Activated naive CD4-positive, alpha-beta T cell treated with anti-CD3 and anti-CD28 coated beads, Interleukin-2, amount 10 ng/mL, durations not matched to agents 7 days and 5 days (primary cell): ENCODE measurements at regions not wholly inside any gene's neighbourhood (a gene's known extent, or its start where the extent isn't known, plus 50 kb on each side); places are given as distances from the start of the nearest gene placed in this dataset.

Experiments
- CTCF ChIA-PET: fragments of 350-600 bp; sonication (Branson Sonifier 250); formaldehyde crosslinking; loops from one replicate; lab custom pipeline; 2021; ENCODE audit warnings: antibody characterized with exemption; lab: Charles Lee
- DNase-seq: peaks from one replicate; pipeline ENCODE4 v3.0.0-alpha.2; 2020
- H3K27ac Mint-ChIP-seq: one replicate; pipeline ENCODE4 v1.8.0; 2021; ENCODE audit warnings: mild to moderate bottlenecking, moderate library complexity, mixed read lengths
- H3K27me3 Mint-ChIP-seq: one replicate; pipeline ENCODE4 v1.8.0; 2021; ENCODE audit warnings: mild to moderate bottlenecking, mixed read lengths
- H3K36me3 Mint-ChIP-seq: one replicate; pipeline ENCODE4 v1.8.0; 2021; ENCODE audit warnings: mixed read lengths
- H3K4me1 Mint-ChIP-seq: one replicate; pipeline ENCODE4 v1.8.0; 2021; ENCODE audit warnings: mixed read lengths
- H3K4me3 Mint-ChIP-seq: one replicate; pipeline ENCODE4 v1.8.0; 2021; ENCODE audit warnings: mild to moderate bottlenecking, moderate library complexity, mixed read lengths
- H3K9me3 Mint-ChIP-seq: one replicate; pipeline ENCODE4 v1.8.0; 2021; ENCODE audit warnings: mixed read lengths

DNA sequence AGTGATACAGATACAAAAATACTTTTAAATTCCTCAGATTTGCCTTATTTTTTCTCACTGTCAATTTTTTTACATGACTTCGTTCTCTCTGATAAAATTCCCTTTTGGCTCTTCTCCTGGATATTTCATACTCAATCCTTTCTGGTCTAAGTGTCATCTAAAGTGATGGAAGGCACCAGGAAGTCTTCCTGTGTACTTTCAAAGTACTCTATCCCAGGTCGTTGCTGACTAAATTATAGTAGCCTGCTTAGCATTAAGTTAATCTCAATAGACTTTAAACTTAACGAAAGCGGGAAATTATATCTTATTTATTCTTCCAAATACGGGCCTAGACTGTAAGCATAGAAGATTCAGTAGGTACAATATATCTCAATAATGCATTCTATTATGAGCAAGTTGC, 67.8 kb downstream of the CASP12 start:
- Mint-ChIP-seq H3K4me3 (no peak overlapping the region), H3K9me3 (no peaks in the 10 kb centered on the region), H3K36me3 (no peaks in the 10 kb centered on the region), H3K27ac (no peak overlapping the region), H3K27me3 (no peaks in the 10 kb centered on the region), H3K4me1 (no peaks in the 10 kb centered on the region)
- CTCF ChIA-PET: no interaction called here
- no peak for DNase-seq

DNA sequence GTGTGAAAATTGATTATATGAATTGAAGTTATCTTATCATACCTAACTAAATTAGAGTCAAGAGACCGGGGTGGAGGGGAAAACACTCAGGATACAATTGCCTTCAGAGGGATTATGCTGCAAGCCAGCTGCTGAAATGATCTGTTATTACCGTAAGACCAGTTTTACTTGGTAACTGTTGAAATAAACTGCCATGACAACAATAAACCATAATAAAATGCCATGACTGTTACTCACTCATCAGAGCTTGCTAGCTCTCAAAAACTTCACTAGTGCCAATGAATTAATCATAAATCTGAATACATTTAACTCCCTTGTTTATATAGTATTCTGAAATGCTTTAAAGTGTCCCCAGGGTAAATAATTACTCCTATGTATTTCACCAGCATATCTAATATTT, 68.2 kb downstream of the CASP12 start:
- DNase-seq: no peak
- H3K4me1 Mint-ChIP-seq: no peaks in the 10 kb centered on the region
- H3K4me3 Mint-ChIP-seq: no peak overlapping the region
- CTCF ChIA-PET: no interaction called here
- no peaks in the 10 kb centered on the region for H3K27me3 Mint-ChIP-seq
- H3K27ac Mint-ChIP-seq: no peak overlapping the region
- no peaks in the 10 kb centered on the region for H3K9me3 Mint-ChIP-seq
- H3K36me3 Mint-ChIP-seq: no peaks in the 10 kb centered on the region

DNA sequence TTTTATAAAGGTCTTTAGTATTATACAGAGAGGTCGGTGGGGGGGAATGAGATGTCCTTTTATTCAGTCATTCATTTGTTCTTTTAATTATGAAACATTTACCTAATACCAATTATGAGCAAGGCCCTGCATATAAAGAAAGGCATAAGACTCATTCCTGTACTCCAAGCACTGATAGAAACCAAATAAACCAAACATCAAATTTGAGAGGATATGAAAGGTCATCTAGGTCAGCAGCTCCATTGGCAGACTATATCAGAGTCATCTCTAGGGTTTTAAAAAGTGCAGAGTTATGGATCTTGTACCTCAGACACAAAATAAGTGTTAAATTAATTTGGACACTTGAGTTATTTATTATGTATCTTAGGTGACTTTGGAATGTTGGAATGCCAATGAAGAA, 71.5 kb downstream of the CASP12 start:
- CTCF ChIA-PET: interaction anchor here (0.7 kb wide), 1 partner anchor 217 kb away, joined by 3 read pairs; no protein-coding TSS in a partner anchor

DNA sequence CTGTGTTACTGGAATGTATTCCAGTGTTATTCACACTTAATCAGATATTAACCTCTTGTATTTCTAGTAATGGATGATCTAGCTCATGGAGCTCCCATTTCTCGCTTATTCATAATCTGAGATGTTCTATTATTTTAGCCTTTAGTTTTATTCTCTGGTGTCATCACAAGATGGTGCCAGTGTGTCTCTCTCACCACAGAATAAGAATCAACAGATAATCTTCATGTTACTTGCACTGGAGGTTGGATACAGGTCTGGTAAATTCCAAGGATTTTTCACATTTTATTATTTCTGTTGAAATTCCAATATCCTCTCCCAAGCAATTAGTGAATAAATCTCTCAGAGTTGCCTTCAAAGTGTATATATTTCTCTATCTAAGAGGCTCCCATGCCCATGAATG, 74.6 kb downstream of the CASP12 start:
- H3K27me3 Mint-ChIP-seq: peaks cover 9% of the 10 kb centered on the region
- H3K4me3 Mint-ChIP-seq: no peak overlapping the region
- CTCF ChIA-PET: no interaction called here
- H3K9me3 Mint-ChIP-seq: no peaks in the 10 kb centered on the region
- no peak for DNase-seq
- H3K36me3 Mint-ChIP-seq: no peaks in the 10 kb centered on the region
- peaks cover 4% of the 10 kb centered on the region for H3K4me1 Mint-ChIP-seq
- no peak overlapping the region for H3K27ac Mint-ChIP-seq

More for the DNA sequence above, 71.5 kb downstream of the CASP12 start:
- Mint-ChIP-seq H3K27me3 (peaks cover 6% of the 10 kb centered on the region), H3K9me3 (no peaks in the 10 kb centered on the region), H3K27ac (no peak overlapping the region), H3K4me1 (peaks cover 4% of the 10 kb centered on the region), H3K36me3 (no peaks in the 10 kb centered on the region), H3K4me3 (no peak overlapping the region)
- DNase-seq: no peak

DNA sequence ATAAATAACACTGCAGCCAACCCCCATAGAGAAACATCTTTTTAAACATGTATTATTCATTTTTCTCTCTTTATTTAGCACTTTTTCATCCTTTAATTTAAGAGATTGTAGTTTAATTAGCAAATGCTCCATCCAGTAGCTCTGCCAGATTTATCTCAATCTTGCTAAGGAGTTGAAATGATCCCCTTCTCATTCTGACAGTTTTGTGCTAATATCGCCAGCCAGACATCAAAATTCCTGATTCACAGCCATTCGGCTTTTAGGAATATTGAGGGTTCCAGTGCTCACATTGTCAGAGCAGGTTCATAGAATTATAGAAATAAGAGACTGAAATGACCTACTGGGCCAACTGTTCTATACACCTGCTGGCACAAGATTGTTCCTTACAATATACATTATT, 77.8 kb downstream of the CASP12 start:
- no peak for DNase-seq
- Mint-ChIP-seq H3K4me1 (peaks cover 4% of the 10 kb centered on the region), H3K27ac (no peak overlapping the region), H3K9me3 (no peaks in the 10 kb centered on the region), H3K27me3 (peaks cover 9% of the 10 kb centered on the region), H3K36me3 (peaks cover 2% of the 10 kb centered on the region), H3K4me3 (no peak overlapping the region)
- CTCF ChIA-PET: no interaction called here

DNA sequence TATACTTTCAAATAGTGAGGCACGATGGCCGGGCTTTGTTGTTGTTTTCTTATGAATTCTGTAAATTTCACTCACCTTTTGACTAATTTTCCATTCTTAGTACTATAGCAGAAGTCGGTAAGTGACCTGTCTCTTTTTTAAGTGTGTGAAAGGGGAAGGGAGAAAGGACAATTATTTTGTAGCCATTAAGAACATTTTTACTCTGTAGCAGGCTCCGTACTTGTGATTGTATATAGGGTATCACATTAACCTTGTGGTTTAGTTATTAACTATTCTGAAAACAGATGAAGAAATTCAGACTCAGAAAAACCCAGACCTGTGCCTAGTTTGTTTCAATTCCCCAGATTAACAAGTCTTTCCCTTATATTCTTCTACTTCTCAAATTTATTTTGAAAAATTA, 78.7 kb downstream of the CASP12 start:
- H3K4me1 Mint-ChIP-seq: peaks cover 4% of the 10 kb centered on the region
- H3K4me3 Mint-ChIP-seq: no peak overlapping the region
- no peaks in the 10 kb centered on the region for H3K9me3 Mint-ChIP-seq
- no peak for DNase-seq
- CTCF ChIA-PET: no interaction called here
- peaks cover 9% of the 10 kb centered on the region for H3K27me3 Mint-ChIP-seq
- no peak overlapping the region for H3K27ac Mint-ChIP-seq
- H3K36me3 Mint-ChIP-seq: peaks cover 2% of the 10 kb centered on the region

DNA sequence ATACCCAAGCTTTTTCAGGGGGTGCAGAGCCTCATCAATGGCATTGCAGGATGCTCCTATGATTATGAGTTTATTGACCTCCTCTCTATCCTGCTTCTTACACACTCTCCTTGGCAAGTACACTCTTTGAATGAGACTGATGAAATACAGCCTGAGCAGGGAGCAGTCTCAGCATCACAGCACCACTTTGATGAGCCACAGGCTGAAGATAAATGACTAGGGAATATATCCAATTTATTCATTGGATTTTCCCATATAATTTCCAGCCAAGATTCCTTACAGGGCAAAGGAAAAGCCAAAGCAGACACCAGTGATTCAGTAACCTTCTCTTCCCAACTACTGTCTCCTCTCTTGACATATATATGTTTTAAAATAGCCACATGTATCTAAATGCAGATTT, 79.2 kb downstream of the CASP12 start:
- CTCF ChIA-PET: no interaction called here
- H3K4me1 Mint-ChIP-seq: peaks cover 4% of the 10 kb centered on the region
- H3K27me3 Mint-ChIP-seq: peaks cover 9% of the 10 kb centered on the region
- no peak for DNase-seq
- peaks cover 2% of the 10 kb centered on the region for H3K36me3 Mint-ChIP-seq
- no peak overlapping the region for H3K4me3 Mint-ChIP-seq
- no peaks in the 10 kb centered on the region for H3K9me3 Mint-ChIP-seq
- H3K27ac Mint-ChIP-seq: no peak overlapping the region

DNA sequence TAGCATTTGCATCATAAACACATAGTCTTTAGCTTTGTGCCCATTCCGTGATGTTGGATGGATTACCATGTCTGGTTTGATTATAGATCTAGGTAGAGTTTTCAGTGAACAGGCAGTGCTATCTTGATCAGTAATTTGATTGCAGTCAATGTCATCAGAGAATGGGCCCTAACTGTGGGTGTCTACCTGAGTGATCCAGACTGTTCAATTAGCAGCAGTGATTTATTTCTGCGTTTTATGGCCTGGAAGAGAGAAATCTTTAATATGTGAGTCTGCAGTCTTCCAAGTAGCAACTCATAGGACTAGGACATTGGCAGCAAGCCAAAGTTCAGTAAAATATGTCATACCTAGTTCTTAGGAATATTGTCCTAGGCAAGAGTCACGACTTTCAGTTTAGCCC, 80.3 kb downstream of the CASP12 start:
- Mint-ChIP-seq H3K9me3 (no peaks in the 10 kb centered on the region), H3K4me3 (no peak overlapping the region), H3K36me3 (peaks cover 2% of the 10 kb centered on the region), H3K27me3 (peaks cover 9% of the 10 kb centered on the region), H3K27ac (no peak overlapping the region), H3K4me1 (no peaks in the 10 kb centered on the region)
- no peak for DNase-seq
- CTCF ChIA-PET: no interaction called here

DNA sequence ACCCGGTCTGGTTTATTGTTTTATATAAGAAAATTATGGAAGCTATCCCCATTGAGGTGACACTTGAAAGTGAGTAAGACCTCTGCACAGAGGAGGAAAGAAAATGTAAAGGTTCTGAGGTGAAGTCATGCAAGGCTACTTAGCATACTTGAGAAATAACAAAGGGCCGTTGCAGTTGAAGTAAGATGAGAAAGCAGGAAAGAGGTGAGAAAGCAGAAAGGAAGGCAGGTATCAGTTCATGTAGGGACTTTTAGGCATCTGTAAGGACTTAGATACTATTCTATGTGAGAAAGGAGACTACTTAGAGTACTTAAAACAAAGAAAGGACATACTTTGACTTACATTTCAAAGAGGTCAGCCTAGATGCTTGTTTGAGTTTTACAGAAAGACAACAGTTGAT, 84.7 kb downstream of the CASP12 start:
- no peaks in the 10 kb centered on the region for H3K27me3 Mint-ChIP-seq
- H3K4me1 Mint-ChIP-seq: no peaks in the 10 kb centered on the region
- peaks cover 2% of the 10 kb centered on the region for H3K36me3 Mint-ChIP-seq
- no peaks in the 10 kb centered on the region for H3K9me3 Mint-ChIP-seq
- CTCF ChIA-PET: no interaction called here
- no peak for DNase-seq
- H3K27ac Mint-ChIP-seq: no peak overlapping the region
- no peak overlapping the region for H3K4me3 Mint-ChIP-seq

DNA sequence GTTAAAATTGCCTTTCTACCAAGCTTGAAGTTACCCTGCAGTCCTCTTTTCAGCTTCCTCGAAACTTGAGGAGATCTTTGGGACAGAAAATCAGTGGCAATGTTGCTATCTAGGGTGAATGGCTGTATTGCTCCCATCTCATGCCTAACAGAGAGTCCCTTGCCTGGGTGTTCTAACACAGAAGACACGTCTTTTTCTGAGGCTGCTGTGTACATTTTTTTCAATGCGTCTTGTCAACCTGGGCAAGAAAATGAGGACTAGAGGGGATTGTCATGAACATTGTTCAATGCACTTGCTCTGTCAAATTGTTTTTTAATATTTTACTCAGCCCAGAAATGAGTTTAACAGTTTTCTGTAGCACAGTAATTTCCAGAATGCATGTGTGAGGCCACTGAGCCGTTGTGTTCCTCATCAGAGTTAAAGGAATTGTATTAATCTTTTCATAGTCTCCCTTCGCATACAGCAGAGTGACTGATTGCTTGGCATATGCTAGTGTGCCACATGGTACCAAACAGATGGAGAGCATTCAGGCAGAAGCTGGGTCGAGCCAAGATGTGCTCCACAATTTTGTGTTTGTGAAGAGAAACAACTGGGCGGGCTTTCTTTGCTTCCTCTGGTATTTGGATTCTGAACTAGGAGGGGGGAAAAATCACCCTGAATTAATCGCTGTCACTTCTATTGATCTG, 86.0 kb downstream of the CASP12 start:
- H3K9me3 Mint-ChIP-seq: no peaks in the 10 kb centered on the region
- no peaks in the 10 kb centered on the region for H3K27me3 Mint-ChIP-seq
- no peaks in the 10 kb centered on the region for H3K4me1 Mint-ChIP-seq
- CTCF ChIA-PET: no interaction called here
- no peak for DNase-seq
- no peak overlapping the region for H3K4me3 Mint-ChIP-seq
- H3K36me3 Mint-ChIP-seq: no peaks in the 10 kb centered on the region
- no peak overlapping the region for H3K27ac Mint-ChIP-seq

DNA sequence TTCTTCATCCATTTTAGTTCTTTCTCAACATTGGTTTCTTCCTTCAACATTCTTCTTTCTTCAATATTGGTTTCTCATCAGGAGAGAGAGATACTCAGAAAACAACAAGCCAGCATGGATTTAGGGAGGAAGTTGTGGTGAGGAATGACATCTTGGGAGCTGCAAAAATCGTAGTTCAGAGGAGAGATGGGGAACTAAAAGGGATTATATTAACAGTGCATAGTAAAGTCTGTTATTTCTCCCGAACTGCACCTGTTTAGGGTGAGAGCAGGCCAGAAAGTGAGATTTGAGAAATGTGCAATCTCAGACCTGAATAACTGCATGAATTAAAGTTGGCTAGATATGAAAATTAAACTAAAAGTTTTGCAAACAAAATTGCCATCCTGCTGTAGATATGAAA, 94.5 kb downstream of the CASP12 start:
- CTCF ChIA-PET: no interaction called here
- H3K36me3 Mint-ChIP-seq: peaks cover 4% of the 10 kb centered on the region
- no peak overlapping the region for H3K27ac Mint-ChIP-seq

DNA sequence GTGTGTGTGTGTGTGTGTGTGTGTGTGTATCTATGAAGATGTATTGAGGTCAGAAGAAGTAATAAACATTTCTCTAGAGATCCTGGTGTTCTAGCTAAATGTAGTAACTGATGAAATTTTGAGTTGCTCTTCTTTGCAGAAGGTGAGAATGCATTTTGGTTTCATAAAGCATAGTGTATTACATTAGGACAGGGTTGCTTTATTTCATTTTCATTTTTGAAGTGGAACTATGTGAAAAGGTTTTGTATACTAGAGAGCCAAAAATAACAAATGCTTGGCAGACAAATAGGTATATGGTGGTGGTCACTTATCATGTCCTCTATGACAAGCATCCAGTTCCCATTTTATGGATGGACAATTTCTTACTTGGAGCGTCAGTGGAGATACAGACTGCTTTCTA, 99.0 kb downstream of the CASP12 start:
- Mint-ChIP-seq H3K36me3 (peaks cover 20% of the 10 kb centered on the region), H3K4me1 (peaks cover 34% of the 10 kb centered on the region), H3K27me3 (no peaks in the 10 kb centered on the region), H3K27ac (peak overlapping the region; percentile 93), H3K9me3 (peaks cover 19% of the 10 kb centered on the region), H3K4me3 (peak overlapping the region; percentile 72)
- CTCF ChIA-PET: no interaction called here
- no peak for DNase-seq

More for the DNA sequence above, 94.5 kb downstream of the CASP12 start:
- H3K9me3 Mint-ChIP-seq: peaks cover 2% of the 10 kb centered on the region
- H3K4me1 Mint-ChIP-seq: peaks cover 21% of the 10 kb centered on the region
- H3K27me3 Mint-ChIP-seq: no peaks in the 10 kb centered on the region
- no peak overlapping the region for H3K4me3 Mint-ChIP-seq
- DNase-seq: no peak

DNA sequence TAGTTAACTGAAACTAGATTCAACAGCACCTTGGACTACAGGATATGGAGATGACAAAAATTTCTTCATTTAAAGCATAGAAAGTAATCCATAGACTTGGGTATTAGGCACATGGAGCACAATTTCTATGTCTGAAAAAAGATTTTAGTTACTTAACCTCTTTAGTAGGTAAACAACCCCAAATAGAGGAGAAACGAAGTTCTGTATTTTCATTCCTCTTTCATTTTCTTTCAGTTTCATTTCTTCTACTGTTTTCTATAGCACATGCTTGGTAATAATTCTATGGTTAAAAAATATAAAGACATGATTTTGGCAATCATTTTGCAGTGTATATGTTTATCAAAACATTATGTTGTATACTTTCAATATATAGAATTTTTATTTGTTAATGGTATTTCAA, 99.5 kb downstream of the CASP12 start:
- Mint-ChIP-seq H3K9me3 (peaks cover 19% of the 10 kb centered on the region), H3K27ac (peak overlapping the region; percentile 93), H3K36me3 (peaks cover 20% of the 10 kb centered on the region), H3K4me1 (peaks cover 34% of the 10 kb centered on the region), H3K27me3 (no peaks in the 10 kb centered on the region), H3K4me3 (peak overlapping the region; percentile 72)
- CTCF ChIA-PET: interaction anchor here (1.0 kb wide), 1 partner anchor 190 kb away, joined by 4 read pairs; no protein-coding TSS in a partner anchor
- no peak for DNase-seq

DNA sequence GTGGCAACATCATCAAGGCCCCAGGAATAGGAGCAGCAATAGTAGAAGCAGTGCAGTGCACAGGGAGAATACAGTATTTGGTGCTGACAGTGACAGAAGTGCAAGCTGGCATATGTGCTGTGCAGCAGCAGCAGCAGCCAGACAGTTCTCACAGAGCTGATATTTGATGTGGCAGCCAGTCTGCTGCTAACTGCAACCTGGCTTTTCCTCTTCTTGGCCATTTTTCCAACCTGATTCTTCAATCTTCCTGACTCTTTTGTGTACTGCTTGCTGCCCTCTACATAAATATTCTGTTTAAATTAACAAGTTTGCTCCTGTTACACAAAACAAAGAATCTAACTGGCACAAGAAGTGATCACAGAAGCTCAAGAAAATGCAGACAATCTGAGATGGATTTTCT, 102.0 kb downstream of the CASP12 start:
- peaks cover 19% of the 10 kb centered on the region for H3K9me3 Mint-ChIP-seq
- no peak for DNase-seq
- H3K4me3 Mint-ChIP-seq: no peak overlapping the region
- H3K36me3 Mint-ChIP-seq: peaks cover 20% of the 10 kb centered on the region
- H3K27me3 Mint-ChIP-seq: no peaks in the 10 kb centered on the region
- H3K27ac Mint-ChIP-seq: no peak overlapping the region
- H3K4me1 Mint-ChIP-seq: peaks cover 30% of the 10 kb centered on the region
- CTCF ChIA-PET: no interaction called here

DNA sequence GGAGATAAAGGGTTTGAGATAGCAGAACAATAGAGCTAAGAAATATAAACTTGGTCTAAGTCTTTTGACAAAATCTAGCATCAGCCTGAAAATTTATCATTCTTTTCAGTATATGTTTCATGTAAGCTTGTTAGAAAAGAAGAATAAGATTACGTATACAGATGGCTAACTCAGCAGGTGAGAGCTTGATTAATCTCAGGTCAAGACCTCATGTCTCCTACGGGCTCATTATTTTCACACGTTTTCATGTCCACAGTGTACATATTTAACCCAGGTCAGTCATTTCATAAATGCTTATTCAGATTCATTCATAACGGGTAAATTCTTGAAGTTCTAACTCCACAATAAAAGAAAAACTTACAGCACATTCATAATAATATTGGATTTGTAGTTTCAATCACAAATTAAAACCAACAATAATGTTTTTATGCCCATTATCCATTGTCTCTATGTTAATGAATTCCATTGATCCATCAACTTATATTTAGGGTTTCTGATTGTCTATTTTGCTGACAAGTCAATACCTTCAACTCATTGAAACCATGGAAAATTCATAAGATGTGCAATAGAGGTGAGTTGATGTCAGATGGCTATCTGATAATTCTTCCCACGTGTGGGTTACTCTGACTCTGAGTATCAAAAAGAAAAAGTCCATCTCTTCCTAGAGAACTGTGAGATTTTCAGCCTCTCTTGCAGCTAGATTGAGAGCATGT, 102.6 kb downstream of the CASP12 start:
- Mint-ChIP-seq H3K4me3 (no peak overlapping the region), H3K27ac (no peak overlapping the region), H3K27me3 (no peaks in the 10 kb centered on the region), H3K36me3 (peaks cover 20% of the 10 kb centered on the region), H3K4me1 (peaks cover 30% of the 10 kb centered on the region), H3K9me3 (peaks cover 19% of the 10 kb centered on the region)
- CTCF ChIA-PET: no interaction called here
- no peak for DNase-seq
